RWPE2 (cell line): ENCODE measurements at regions not wholly inside any gene's neighbourhood (a gene's known extent, or its start where the extent isn't known, plus 50 kb on each side); places are given as distances from the start of the nearest gene placed in this dataset.
"Not testable (repeated sequence)": the region's sequence is repeated elsewhere in the genome, so short reads cannot be mapped to it uniquely, and the experiment has no call there.

Experiments
- ATAC-seq: fragments of 200-7000 bp; cut with Tn5 transposase; 3 replicates; pipeline ENCODE4 v1.9.1; 2021; ENCODE audit warnings: low read depth
- DNase-seq: peaks from one replicate; pipeline ENCODE4 v3.0.0-alpha.2; 2020; ENCODE audit warnings: low spot score
- H3K27ac ChIP-seq: fragments of 450-650 bp; 2 replicates; pipeline ENCODE4 v1.5.1; 2017; ENCODE audit warnings: mild to moderate bottlenecking; ENCODE audit not compliant: poor library complexity, severe bottlenecking
- H3K27me3 ChIP-seq: fragments of 250-450 bp; sonication (Bioruptor Pico); 2 replicates; pipeline ENCODE4 v1.5.1; 2021; ENCODE audit warnings: mild to moderate bottlenecking, moderate library complexity; ENCODE audit not compliant: insufficient read depth, poor library complexity, severe bottlenecking
- H3K36me3 ChIP-seq: fragments of 250-450 bp; sonication (Bioruptor Pico); 2 replicates; pipeline ENCODE4 v1.5.1; 2020; ENCODE audit warnings: low read depth, mild to moderate bottlenecking, moderate library complexity
- H3K4me1 ChIP-seq: fragments of 250-450 bp; sonication (Bioruptor Pico); 2 replicates; pipeline ENCODE4 v1.5.1; 2021; ENCODE audit warnings: mild to moderate bottlenecking, moderate library complexity; ENCODE audit not compliant: insufficient read depth, poor library complexity, severe bottlenecking
- H3K4me3 ChIP-seq: fragments of 250-450 bp; sonication (Bioruptor Pico); 2 replicates; pipeline ENCODE4 v1.5.1; 2021; ENCODE audit warnings: mild to moderate bottlenecking, moderate library complexity; ENCODE audit not compliant: severe bottlenecking
- H3K9me3 ChIP-seq: fragments of 250-450 bp; sonication (Bioruptor Pico); 2 replicates; pipeline ENCODE4 v1.5.1; 2021; ENCODE audit warnings: mild to moderate bottlenecking, moderate library complexity; ENCODE audit not compliant: severe bottlenecking
- CTCF ChIP-seq: fragments of 450-650 bp; IDR thresholded peaks from one replicate; pipeline ENCODE4 v1.5.1; 2017; ENCODE audit warnings: mild to moderate bottlenecking, moderate library complexity; ENCODE audit not compliant: poor library complexity, severe bottlenecking

- not testable (repeated sequence) for H3K36me3 ChIP-seq, H3K27ac ChIP-seq, H3K4me3 ChIP-seq, DNase-seq, H3K4me1 ChIP-seq, ATAC-seq, H3K9me3 ChIP-seq, H3K27me3 ChIP-seq
Observed at GRCh38 chr2:94598075-94598713, 273.0 kb upstream of the TEKT4 start.

GRCh38 chr2:94600929-94601328 is 270.3 kb upstream of the TEKT4 start:
- H3K4me1 ChIP-seq, H3K36me3 ChIP-seq, DNase-seq, H3K27me3 ChIP-seq, ATAC-seq, H3K4me3 ChIP-seq, H3K9me3 ChIP-seq, H3K27ac ChIP-seq: not testable (repeated sequence)

- ATAC-seq (no peak), DNase-seq (no peak)
- TF ChIP-seq CTCF = no peak
- Histone ChIP-seq H3K4me3 (no peak overlapping the region), H3K27me3 (no peaks in the 10 kb centered on the region), H3K36me3 (no peaks in the 10 kb centered on the region), H3K9me3 (no peaks in the 10 kb centered on the region), H3K27ac (no peak overlapping the region), H3K4me1 (no peaks in the 10 kb centered on the region)
Observed at GRCh38 chr2:94602466-94602865, 268.8 kb upstream of the TEKT4 start.

GRCh38 chr2:94622113-94622618 is 249.1 kb upstream of the TEKT4 start:
- ATAC-seq = no peak
- no peak for DNase-seq
- no peak for TF ChIP-seq CTCF
- H3K27ac ChIP-seq = no peak overlapping the region
- H3K4me1 ChIP-seq = no peaks in the 10 kb centered on the region
- peaks cover 8% of the 10 kb centered on the region for H3K27me3 ChIP-seq
- H3K9me3 ChIP-seq = no peaks in the 10 kb centered on the region
- H3K36me3 ChIP-seq = no peaks in the 10 kb centered on the region
- no peak overlapping the region for H3K4me3 ChIP-seq

- not testable (repeated sequence) for H3K9me3 ChIP-seq, ATAC-seq, H3K4me3 ChIP-seq, DNase-seq, H3K27ac ChIP-seq, H3K4me1 ChIP-seq, H3K27me3 ChIP-seq, H3K36me3 ChIP-seq
Observed at GRCh38 chr2:94628953-94629352, 242.3 kb upstream of the TEKT4 start.

- H3K27me3 ChIP-seq, H3K27ac ChIP-seq, H3K9me3 ChIP-seq, H3K4me1 ChIP-seq, H3K36me3 ChIP-seq, H3K4me3 ChIP-seq, ATAC-seq, DNase-seq: not testable (repeated sequence)
Observed at GRCh38 chr2:94641397-94641796, 229.8 kb upstream of the TEKT4 start.

GRCh38 chr2:94652131-94652530 is 219.1 kb upstream of the TEKT4 start:
- H3K27ac ChIP-seq, DNase-seq, H3K36me3 ChIP-seq, H3K27me3 ChIP-seq, ATAC-seq, H3K4me1 ChIP-seq, H3K4me3 ChIP-seq, H3K9me3 ChIP-seq: not testable (repeated sequence)

- not testable (repeated sequence) for H3K36me3 ChIP-seq, H3K4me3 ChIP-seq, H3K9me3 ChIP-seq, H3K27ac ChIP-seq, H3K4me1 ChIP-seq, H3K27me3 ChIP-seq, ATAC-seq, DNase-seq
Observed at GRCh38 chr2:94669858-94670257, 201.4 kb upstream of the TEKT4 start.

GRCh38 chr2:94694236-94694635 is 177.0 kb upstream of the TEKT4 start:
- not testable (repeated sequence) for H3K4me3 ChIP-seq, DNase-seq, H3K4me1 ChIP-seq, H3K27ac ChIP-seq, ATAC-seq, H3K36me3 ChIP-seq, H3K27me3 ChIP-seq, H3K9me3 ChIP-seq

- H3K27me3 ChIP-seq, ATAC-seq, DNase-seq, H3K9me3 ChIP-seq, H3K4me3 ChIP-seq, H3K36me3 ChIP-seq, H3K27ac ChIP-seq, H3K4me1 ChIP-seq: not testable (repeated sequence)
Observed at GRCh38 chr2:94708982-94709381, 162.2 kb upstream of the TEKT4 start.
